ENCODE measurements at regions not wholly inside any gene's neighbourhood (a gene's known extent, or its start where the extent isn't known, plus 50 kb on each side); places are given as distances from the start of the nearest gene placed in this dataset.

DNA sequence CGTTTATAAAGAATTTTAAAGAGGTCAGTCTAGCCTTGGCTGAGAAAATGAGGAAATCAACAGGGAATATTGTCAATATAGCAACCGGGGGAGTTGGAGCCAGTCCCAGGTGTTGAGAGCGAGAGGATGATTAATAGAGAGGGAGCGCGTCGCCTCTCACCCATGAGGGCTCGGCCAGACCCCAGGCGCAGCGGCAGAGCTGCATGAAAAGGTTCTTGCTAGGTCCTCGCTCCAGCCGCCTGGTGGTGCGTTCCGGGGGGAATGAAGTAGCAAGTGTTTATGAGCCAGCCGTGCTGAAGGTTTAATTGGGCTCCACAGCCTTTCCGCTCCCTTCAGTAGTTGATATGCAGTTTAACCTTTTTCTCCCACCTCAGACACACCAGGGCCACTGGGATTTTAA lies 167.3 kb upstream of the IRX1 start:
- ATAC-seq = peak in 1 of 4 donors; percentile 51
- DNase-seq = no peak
- H3K27me3 ChIP-seq = no peaks in the 10 kb centered on the region
- H3K27ac ChIP-seq = no peak overlapping the region
- TF ChIP-seq, protein P1, sequence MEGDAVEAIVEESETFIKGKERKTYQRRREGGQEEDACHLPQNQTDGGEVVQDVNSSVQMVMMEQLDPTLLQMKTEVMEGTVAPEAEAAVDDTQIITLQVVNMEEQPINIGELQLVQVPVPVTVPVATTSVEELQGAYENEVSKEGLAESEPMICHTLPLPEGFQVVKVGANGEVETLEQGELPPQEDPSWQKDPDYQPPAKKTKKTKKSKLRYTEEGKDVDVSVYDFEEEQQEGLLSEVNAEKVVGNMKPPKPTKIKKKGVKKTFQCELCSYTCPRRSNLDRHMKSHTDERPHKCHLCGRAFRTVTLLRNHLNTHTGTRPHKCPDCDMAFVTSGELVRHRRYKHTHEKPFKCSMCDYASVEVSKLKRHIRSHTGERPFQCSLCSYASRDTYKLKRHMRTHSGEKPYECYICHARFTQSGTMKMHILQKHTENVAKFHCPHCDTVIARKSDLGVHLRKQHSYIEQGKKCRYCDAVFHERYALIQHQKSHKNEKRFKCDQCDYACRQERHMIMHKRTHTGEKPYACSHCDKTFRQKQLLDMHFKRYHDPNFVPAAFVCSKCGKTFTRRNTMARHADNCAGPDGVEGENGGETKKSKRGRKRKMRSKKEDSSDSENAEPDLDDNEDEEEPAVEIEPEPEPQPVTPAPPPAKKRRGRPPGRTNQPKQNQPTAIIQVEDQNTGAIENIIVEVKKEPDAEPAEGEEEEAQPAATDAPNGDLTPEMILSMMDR (IDR thresholded peaks at IDR 0.05) = no peak
- H3K36me3 ChIP-seq = no peaks in the 10 kb centered on the region
- no peak overlapping the region for H3K4me3 ChIP-seq
- H3K9me3 ChIP-seq = no peaks in the 10 kb centered on the region
- intact Hi-C loops (cut with DNase I) = no loop called here
- H3K4me1 ChIP-seq = no peaks in the 10 kb centered on the region
- FAIRE-seq = no peak
- whole genome bisulfite sequencing, 2 donors = 3 to 6% methylated on average over 15 of the region's 15 CpGs

DNA sequence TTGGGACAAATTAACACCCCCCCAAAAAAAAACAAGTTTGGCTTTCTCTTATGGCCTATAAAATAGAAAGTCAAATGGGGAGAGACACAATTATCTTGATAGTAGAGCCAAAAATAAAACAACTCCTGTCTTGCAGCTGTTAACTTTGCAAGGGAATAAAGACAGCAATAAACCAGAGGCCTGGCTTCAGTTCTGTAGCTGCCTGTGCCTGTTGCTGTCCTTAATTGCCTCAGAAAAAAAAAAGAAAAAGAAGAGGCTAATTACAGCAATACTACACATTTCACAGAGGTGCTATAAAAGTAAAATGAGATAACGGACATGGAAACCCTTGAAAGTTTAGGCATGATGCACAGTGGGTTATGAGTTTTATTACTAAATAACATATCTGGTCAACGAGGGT lies 170.7 kb upstream of the IRX1 start:
- Histone ChIP-seq H3K36me3 (no peaks in the 10 kb centered on the region), H3K4me3 (no peak overlapping the region), H3K27me3 (no peaks in the 10 kb centered on the region), H3K27ac (no peak overlapping the region), H3K4me1 (no peaks in the 10 kb centered on the region), H3K9me3 (no peaks in the 10 kb centered on the region)
- 60 to 68% methylated on average over 2 of the region's 2 CpGs for WGBS, 2 donors
- intact Hi-C loops (cut with DNase I) = no loop called here
- ATAC-seq (no peak), DNase-seq (no peak), FAIRE-seq (no peak)
- TF ChIP-seq, protein P1 (IDR thresholded peaks at IDR 0.05) = no peak

DNA sequence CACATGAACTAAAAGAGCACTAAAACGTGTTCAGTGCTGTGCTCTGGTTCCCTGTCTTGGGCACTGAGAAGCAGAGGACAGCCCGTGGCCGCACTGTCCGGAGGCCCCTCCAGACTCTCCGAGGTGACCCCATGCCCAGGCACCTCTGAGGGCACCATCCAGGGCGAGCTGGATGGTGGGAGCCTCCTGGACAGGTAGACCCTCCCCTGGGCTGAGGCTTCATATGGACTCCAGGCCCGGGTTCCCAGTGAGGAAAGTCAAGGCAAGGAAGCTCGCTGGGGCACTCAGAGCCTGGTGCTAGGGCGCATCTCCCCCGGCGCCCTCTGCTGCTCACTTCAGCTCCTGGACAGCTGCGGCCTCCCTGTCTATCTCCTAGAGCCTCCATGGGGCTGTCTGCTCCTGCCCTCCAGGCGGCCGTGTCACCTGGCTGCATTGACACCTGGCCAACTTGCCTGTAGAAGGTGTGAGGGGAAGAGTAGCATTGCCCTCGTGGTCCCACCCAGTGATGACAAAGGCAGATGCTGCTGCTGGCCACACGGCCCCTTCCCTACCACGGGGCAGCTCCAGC lies 178.2 kb upstream of the IRX1 start:
- Histone ChIP-seq H3K9me3 (no peaks in the 10 kb centered on the region), H3K27me3 (no peaks in the 10 kb centered on the region), H3K4me1 (no peaks in the 10 kb centered on the region), H3K27ac (no peak overlapping the region), H3K36me3 (no peaks in the 10 kb centered on the region), H3K4me3 (no peak overlapping the region)
- DNase-seq = no peak
- no peak for ATAC-seq
- TF ChIP-seq, protein P1 (IDR thresholded peaks at IDR 0.05) = no peak
- WGBS, 2 donors = 57 to 63% methylated on average over 17 of the region's 17 CpGs
- intact Hi-C loops (cut with DNase I) = no loop called here
- no peak for FAIRE-seq

DNA sequence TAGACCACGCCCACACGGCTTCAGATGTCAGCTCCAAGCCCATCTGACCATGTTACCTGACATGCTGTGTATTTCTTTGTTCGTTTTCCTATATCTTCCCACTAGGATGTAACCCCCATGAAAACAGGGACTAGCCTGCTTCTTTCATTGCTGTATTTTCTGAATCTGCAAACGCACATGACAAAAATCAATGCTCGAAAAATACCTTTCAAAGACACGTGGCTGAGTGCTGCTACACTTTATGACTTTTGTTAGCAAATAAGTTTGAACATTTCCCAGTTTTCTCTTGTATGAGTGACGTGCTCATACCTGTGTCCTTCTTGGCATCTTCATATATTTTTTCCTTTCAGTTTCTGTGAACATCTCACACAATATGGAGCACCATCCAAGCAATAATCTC lies 181.3 kb upstream of the IRX1 start:
- DNase-seq = no peak
- WGBS, 2 donors = 25 to 34% methylated on average over 7 of the region's 7 CpGs
- H3K9me3 ChIP-seq = no peaks in the 10 kb centered on the region
- H3K27ac ChIP-seq = no peak overlapping the region
- no peak for FAIRE-seq
- ATAC-seq = no peak
- TF ChIP-seq, protein P1 (IDR thresholded peaks at IDR 0.05) = no peak
- no peaks in the 10 kb centered on the region for H3K36me3 ChIP-seq
- no peaks in the 10 kb centered on the region for H3K4me1 ChIP-seq
- intact Hi-C loops (cut with DNase I) = no loop called here
- H3K4me3 ChIP-seq = no peak overlapping the region
- H3K27me3 ChIP-seq = no peaks in the 10 kb centered on the region

DNA sequence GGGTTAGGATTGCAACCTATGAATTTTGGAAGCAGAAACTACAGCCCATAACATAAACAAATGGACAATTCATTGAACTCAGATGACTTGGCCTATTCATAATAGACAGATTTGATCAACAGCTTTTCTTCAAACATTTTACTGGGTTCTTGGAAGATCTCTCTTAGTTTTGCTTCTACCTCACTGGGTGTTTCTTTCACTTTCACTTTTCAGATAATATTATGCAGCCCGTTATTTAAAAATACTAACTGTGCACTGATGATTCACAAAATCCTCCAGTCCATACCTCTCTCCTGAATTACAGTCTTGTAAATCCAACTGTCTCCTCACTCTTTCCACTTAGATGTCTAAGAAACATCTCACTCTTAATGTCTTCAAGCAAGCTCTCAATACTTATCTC lies 183.5 kb upstream of the IRX1 start:
- whole genome bisulfite sequencing, 2 donors = 66 to 94% methylated on average over 1 of the region's 1 CpG
- no peaks in the 10 kb centered on the region for H3K36me3 ChIP-seq
- H3K9me3 ChIP-seq = no peaks in the 10 kb centered on the region
- ATAC-seq (no peak), DNase-seq (no peak), FAIRE-seq (no peak)
- H3K4me1 ChIP-seq = no peaks in the 10 kb centered on the region
- H3K27ac ChIP-seq = no peak overlapping the region
- H3K4me3 ChIP-seq = no peak overlapping the region
- TF ChIP-seq, protein P1 (IDR thresholded peaks at IDR 0.05) = no peak
- intact Hi-C loops (cut with DNase I) = no loop called here
- H3K27me3 ChIP-seq = no peaks in the 10 kb centered on the region

All from pancreas (tissue), 10 donors.